Stimulated activated naive CD8-positive, alpha-beta T cell treated with anti-CD3 and anti-CD28 coated beads, Interleukin-15, amount 100 ng/mL, for 72 hours (primary cell): ENCODE measurements at regions not wholly inside any gene's neighbourhood (a gene's known extent, or its start where the extent isn't known, plus 50 kb on each side); places are given as distances from the start of the nearest gene placed in this dataset.
"Not testable (repeated sequence)": the region's sequence is repeated elsewhere in the genome, so short reads cannot be mapped to it uniquely, and the experiment has no call there.

ENCODE experiments used
- ATAC-seq: fragments of 150-1000 bp; cut with Tn5 transposase; 2 replicates; pipeline ENCODE4 v1.10.0; 2021; ENCODE audit warnings: mild to moderate bottlenecking, moderate library complexity
- DNase-seq, 2 donors: peaks; one replicate each; pipeline ENCODE4 v3.0.0; 2021 to 2022
- H3K27ac Mint-ChIP-seq, 2 donors: one replicate each; pipeline ENCODE4 v1.8.0; 2022; ENCODE audit warnings: mild to moderate bottlenecking in 2 of 2, mixed read lengths in 2 of 2, moderate library complexity in 2 of 2
- H3K27me3 Mint-ChIP-seq: one replicate; pipeline ENCODE4 v1.8.0; 2022; ENCODE audit warnings: mixed read lengths
- H3K4me1 Mint-ChIP-seq: one replicate; pipeline ENCODE4 v1.8.0; 2022; ENCODE audit warnings: mild to moderate bottlenecking, mixed read lengths
- H3K4me3 Mint-ChIP-seq, 2 donors: one replicate each; pipeline ENCODE4 v1.8.0; 2022; ENCODE audit warnings: mild to moderate bottlenecking in 2 of 2, mixed read lengths in 2 of 2, moderate library complexity in 1 of 2
- H3K9me3 Mint-ChIP-seq, 2 donors: one replicate each; pipeline ENCODE4 v1.8.0; 2022; ENCODE audit warnings: mixed read lengths in 2 of 2

DNA sequence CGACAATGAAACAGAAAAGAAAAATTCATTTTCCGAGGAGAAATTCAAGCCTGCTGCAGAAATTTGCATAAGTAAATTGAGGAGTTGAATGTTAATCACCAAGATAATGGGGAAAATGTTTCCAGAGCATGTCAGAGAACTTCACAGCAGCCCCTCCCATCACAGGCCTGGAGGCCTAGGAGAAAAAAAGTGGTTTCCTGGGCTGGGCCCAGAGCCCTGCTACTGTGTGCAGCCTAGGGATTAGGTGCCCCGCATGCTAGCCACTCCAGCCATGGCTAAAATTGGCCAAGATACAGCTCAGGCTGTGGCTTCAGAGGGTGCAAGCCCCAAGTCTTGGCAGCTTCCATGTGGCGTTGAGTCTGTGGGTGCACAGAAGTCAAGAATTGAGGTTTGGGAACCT lies 82.7 kb upstream of the EFNA5 start:
- ATAC-seq (no peak), DNase-seq (no peak)
- no peaks in the 10 kb centered on the region for H3K4me1 Mint-ChIP-seq
- peaks cover 5 to 6% of the 10 kb centered on the region in 2 donors for H3K9me3 Mint-ChIP-seq
- H3K27ac Mint-ChIP-seq: no peak overlapping the region
- H3K4me3 Mint-ChIP-seq: no peak overlapping the region
- peaks cover 22% of the 10 kb centered on the region for H3K27me3 Mint-ChIP-seq

DNA sequence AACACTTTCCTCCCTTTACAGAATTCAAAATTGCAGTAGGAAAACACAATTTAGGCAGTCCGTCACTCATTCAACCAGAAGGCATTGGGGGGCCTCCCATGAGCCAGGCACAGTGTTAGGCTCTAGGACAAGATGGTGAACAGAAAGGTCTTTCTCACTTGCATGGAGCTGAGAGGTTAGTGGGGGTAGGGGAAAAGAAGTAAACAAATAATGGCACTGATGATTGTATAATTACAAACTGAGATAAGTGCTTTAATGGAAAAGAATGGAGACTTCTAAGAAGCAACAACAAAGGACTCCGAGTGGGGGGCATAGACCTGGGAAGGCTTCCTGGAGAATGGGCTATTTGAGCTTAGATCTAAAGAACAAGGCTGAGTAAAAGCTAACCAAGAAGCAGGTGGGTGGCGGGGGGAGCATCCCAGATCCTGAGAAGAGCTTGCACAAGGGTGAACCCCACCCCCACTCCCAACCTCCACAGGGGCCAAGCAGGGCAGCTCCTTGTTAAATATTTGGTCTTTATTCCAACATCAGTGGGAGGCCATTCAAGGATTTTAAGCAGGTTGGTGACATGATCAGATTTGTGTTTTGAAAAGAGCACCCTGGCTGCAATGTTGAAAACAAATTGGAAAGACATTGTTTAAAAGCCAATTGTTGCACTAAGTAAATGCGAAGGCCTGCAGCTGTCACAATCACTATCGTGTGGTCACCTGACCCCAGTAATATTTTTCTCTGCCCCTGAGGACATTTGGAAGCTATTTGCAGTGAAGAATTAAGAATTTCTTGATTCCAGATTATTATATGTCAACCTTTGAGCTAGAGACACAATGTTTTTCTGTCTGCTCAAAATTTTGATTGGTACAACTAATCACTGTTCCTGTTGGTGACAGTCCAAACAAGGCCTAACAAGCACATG lies 73.9 kb upstream of the EFNA5 start:
- no peaks in the 10 kb centered on the region for H3K9me3 Mint-ChIP-seq
- no peak for ATAC-seq
- no peak for DNase-seq
- H3K4me1 Mint-ChIP-seq: no peaks in the 10 kb centered on the region
- no peak overlapping the region for H3K27ac Mint-ChIP-seq
- peaks cover 5% of the 10 kb centered on the region for H3K27me3 Mint-ChIP-seq
- no peak overlapping the region for H3K4me3 Mint-ChIP-seq

DNA sequence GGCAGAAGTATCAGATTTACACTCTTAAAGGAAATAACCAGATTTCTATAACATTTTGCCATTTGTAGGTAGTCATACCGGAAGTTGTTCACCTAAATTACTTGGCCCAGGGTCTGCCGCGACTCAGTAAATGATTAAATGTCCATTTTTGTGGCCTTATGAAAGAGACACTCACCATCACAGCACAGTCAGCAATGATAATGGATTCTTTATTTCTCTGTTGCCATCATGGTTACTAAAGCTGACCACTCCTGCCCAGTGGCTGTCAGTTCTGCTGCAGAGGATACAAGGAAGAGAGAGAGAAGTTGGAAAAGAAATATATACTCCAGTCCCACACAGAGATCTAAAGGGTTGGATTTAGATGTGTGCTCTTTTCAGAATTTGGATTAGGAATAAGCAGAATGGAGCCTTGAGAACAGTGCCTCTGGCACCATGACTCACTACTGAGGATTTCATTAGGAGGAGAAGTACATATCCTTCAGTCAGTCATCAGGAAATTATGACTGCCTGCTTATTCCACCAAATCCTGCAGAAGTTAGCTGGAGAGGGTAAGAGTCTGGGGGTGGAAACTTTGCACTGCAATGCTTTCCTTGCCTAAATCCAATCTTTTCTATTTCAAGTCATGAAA lies 72.8 kb upstream of the EFNA5 start:
- no peak overlapping the region for H3K4me3 Mint-ChIP-seq
- H3K9me3 Mint-ChIP-seq: no peaks in the 10 kb centered on the region
- H3K27ac Mint-ChIP-seq: no peak overlapping the region
- ATAC-seq (no peak), DNase-seq (no peak)
- no peaks in the 10 kb centered on the region for H3K4me1 Mint-ChIP-seq
- H3K27me3 Mint-ChIP-seq: no peaks in the 10 kb centered on the region

DNA sequence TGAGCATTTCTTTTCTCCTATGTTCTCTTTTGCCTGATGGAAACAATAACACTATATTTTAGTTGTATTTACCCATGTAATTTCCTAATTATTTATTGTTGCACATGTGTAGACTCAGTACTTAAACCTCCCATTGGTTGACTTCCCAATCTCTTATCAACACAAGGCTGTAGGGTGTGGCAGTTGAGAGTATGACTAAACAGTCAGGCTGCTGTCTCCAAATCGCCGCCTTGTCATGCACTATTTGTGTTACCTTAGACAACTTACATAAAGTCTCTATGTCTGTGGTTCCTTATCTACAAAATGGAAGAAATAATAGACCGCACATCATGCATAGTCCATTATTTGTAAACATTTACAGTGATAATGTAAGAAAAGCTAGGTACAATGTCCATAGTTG lies 68.9 kb upstream of the EFNA5 start:
- no peaks in the 10 kb centered on the region for H3K9me3 Mint-ChIP-seq
- no peak for DNase-seq
- no peak overlapping the region for H3K27ac Mint-ChIP-seq
- no peak for ATAC-seq
- no peaks in the 10 kb centered on the region for H3K4me1 Mint-ChIP-seq
- H3K27me3 Mint-ChIP-seq: no peaks in the 10 kb centered on the region
- no peak overlapping the region for H3K4me3 Mint-ChIP-seq

DNA sequence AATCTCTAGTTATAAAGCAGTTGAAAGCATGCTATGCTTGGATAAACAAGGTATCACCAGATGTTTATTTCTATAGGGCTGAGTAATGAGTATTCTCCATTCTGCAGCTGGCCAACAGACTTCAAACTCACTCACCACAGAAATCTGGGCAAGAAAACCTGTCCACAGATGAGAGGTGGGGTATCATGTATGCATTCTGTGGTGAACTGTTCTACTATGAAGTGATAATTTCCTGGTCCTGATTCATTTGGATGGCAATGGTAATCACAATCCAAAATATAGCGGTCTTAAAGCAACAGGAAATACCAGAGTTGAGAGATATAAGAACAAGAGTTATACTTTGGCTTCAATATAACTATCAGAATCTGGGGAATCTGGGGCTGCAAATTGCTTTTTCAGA lies 65.9 kb upstream of the EFNA5 start:
- no peak for DNase-seq
- Mint-ChIP-seq H3K27me3 (no peaks in the 10 kb centered on the region), H3K9me3 (no peaks in the 10 kb centered on the region), H3K27ac (no peak overlapping the region), H3K4me1 (no peaks in the 10 kb centered on the region), H3K4me3 (no peak overlapping the region)
- no peak for ATAC-seq

DNA sequence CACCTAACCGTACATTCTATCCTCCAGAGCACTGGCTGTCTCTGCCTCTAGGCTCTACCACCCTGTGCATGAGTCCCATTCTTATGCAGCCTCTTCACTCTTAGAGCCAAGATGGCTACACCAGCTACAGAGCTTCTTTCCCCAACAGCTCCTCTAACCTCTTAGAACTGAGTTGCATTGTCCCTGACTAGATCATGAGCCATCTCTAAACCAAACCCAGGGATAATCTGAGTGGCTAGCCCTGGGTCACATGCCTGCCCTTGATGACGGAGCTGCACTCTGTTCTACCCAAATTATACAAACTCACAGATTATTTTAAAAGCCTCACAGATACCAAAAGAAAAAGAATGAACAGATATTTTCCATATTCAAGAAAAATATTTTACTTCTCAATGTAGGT lies 65.4 kb upstream of the EFNA5 start:
- not testable (repeated sequence) for H3K27me3 Mint-ChIP-seq, H3K4me3 Mint-ChIP-seq, H3K4me1 Mint-ChIP-seq, DNase-seq, H3K27ac Mint-ChIP-seq, H3K9me3 Mint-ChIP-seq
- peak; percentile 72 for ATAC-seq

DNA sequence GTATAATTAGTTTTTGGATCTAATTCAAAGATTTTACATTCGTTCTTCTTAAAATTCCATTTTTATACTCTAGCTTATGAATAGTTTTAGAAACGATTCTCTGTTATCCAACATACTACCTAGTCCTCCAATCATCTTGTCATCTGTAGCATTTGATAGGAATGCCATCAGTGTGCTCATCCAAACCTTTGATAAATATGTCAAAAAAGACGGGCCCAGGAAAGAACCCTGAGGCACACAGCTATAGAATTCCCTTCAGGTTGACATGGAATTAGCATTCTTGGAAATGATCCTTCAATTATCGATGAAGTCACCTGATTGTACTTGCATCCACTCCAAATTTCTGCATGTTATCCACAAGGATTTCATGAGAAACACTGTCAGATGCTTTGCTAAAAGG lies 64.8 kb upstream of the EFNA5 start:
- DNase-seq: no peak
- no peaks in the 10 kb centered on the region for H3K27me3 Mint-ChIP-seq
- H3K4me3 Mint-ChIP-seq: no peak overlapping the region
- no peaks in the 10 kb centered on the region for H3K4me1 Mint-ChIP-seq
- no peaks in the 10 kb centered on the region for H3K9me3 Mint-ChIP-seq
- no peak overlapping the region for H3K27ac Mint-ChIP-seq
- ATAC-seq: no peak

DNA sequence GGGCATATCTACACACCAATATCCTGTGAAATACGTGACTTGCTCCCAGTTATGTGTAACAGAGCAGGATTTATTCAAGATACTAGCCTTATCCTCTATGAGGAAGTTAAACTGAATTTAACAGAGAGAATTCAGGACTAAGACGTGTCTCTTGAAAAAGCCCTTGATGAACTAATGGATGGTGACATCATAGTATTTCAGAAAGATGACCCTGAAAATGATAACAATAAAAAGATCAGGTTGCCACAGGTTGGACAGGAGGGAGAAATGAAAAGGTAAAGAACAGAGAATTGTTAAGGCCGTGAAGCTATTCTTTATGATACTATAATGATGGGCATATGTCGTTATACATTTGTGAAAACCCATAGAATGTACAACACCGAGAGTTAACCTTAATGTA lies 56.2 kb upstream of the EFNA5 start:
- H3K27me3 Mint-ChIP-seq: no peaks in the 10 kb centered on the region
- no peak overlapping the region for H3K27ac Mint-ChIP-seq
- ATAC-seq (no peak), DNase-seq (no peak)
- no peaks in the 10 kb centered on the region for H3K4me1 Mint-ChIP-seq
- H3K9me3 Mint-ChIP-seq: peaks cover 18 to 24% of the 10 kb centered on the region in 2 donors
- no peak overlapping the region for H3K4me3 Mint-ChIP-seq

DNA sequence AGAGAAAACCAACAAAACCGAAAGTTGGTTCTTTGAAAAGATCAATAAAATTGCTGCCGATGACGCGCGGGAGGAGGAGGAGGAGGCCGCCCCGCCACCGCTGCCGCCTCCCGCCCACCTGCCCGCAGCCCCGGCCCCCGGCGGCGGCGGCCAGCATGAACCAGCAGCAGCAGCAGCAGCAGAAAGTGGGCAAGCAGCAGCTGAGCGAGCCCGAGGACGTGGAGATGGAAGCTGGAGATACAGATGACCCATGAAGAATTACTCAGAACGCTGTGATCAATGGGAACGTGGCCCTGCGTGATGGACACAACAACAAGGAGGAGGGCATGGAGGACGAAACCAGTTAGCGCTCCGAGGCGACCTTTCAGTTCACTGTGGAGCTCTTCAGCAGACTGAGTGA lies 53.9 kb upstream of the EFNA5 start:
- no peak for ATAC-seq
- H3K27ac Mint-ChIP-seq: no peak overlapping the region

DNA sequence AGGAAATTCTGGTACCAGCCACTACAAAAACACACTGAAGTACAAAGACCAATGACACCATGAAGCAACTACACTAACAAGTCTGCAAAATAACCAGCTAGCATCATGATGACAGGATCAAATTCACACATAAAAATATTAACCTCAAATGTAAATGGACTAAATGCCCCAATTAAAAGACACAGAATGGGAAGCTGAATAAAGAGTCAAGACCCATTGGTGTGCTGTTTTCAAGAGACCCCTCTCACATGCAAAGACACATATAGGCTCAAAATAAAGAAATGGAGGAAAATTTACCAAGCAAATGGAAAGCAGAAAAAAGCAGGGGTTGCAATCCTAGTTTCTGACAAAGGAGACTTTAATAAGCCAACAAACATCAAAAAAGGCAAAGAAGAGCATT lies 50.5 kb upstream of the EFNA5 start:
- not testable (repeated sequence) for H3K4me1 Mint-ChIP-seq, H3K27me3 Mint-ChIP-seq, DNase-seq, ATAC-seq, H3K4me3 Mint-ChIP-seq, H3K27ac Mint-ChIP-seq
- H3K9me3 Mint-ChIP-seq: peaks cover 41 to 65% of the 10 kb centered on the region in 2 donors

More for the DNA sequence above, 53.9 kb upstream of the EFNA5 start:
- DNase-seq: no peak
- Mint-ChIP-seq H3K9me3 (peaks cover 36 to 47% of the 10 kb centered on the region in 2 donors), H3K27me3 (no peaks in the 10 kb centered on the region), H3K4me3 (no peak overlapping the region), H3K4me1 (no peaks in the 10 kb centered on the region)
